Liver (tissue), 8 donors: ENCODE measurements at regions not wholly inside any gene's neighbourhood (a gene's known extent, or its start where the extent isn't known, plus 50 kb on each side); places are given as distances from the start of the nearest gene placed in this dataset.

Experiments used
- DNase-seq: peaks from one replicate; pipeline ENCODE4 v3.0.0-alpha.2; 2017; ENCODE audit warnings: low spot score
- H3K27ac ChIP-seq, 2 donors: one replicate each; pipeline ENCODE4 v1.7.0; 2013; ENCODE audit warnings: inconsistent platforms in 2 of 2, low read length in 2 of 2, control low read depth in 1 of 2, low read depth in 1 of 2, mild to moderate bottlenecking in 1 of 2
- H3K27me3 ChIP-seq, 4 donors: one replicate each; pipeline versions ENCODE4 v1.6.1 to v1.7.0; 2013; ENCODE audit warnings: low read length in 3 of 4, inconsistent platforms in 1 of 4, mild to moderate bottlenecking in 1 of 4, moderate library complexity in 1 of 4; ENCODE audit not compliant: control insufficient read depth in 4 of 4, insufficient read depth in 4 of 4
- H3K36me3 ChIP-seq, 4 donors: one replicate each; pipeline versions ENCODE4 v1.6.1 to v1.7.0; 2013; ENCODE audit warnings: low read length in 3 of 4, mild to moderate bottlenecking in 3 of 4, low read depth in 1 of 4, moderate library complexity in 1 of 4; ENCODE audit not compliant: control insufficient read depth in 4 of 4, insufficient read depth in 3 of 4
- H3K4me1 ChIP-seq, 4 donors: one replicate each; pipeline versions ENCODE4 v1.6.1 to v1.7.0; 2013; ENCODE audit warnings: low read length in 3 of 4, mild to moderate bottlenecking in 3 of 4, moderate library complexity in 1 of 4; ENCODE audit not compliant: control insufficient read depth in 4 of 4, insufficient read depth in 4 of 4
- H3K4me3 ChIP-seq, 3 donors: one replicate each; pipeline versions ENCODE4 v1.6.1 to v1.7.0; 2013; ENCODE audit warnings: low read length in 3 of 3, control low read depth in 1 of 3, low read depth in 1 of 3, mild to moderate bottlenecking in 1 of 3
- H3K9ac ChIP-seq, 2 donors: one replicate each; pipeline ENCODE4 v1.7.0; 2013; ENCODE audit warnings: low read length in 2 of 2, mild to moderate bottlenecking in 2 of 2, moderate library complexity in 2 of 2, control low read depth in 1 of 2, low read depth in 1 of 2
- H3K9me3 ChIP-seq, 4 donors: one replicate each; pipeline versions ENCODE4 v1.6.1 to v1.7.0; 2013; ENCODE audit warnings: low read length in 3 of 4; ENCODE audit not compliant: control insufficient read depth in 4 of 4
- CTCF ChIP-seq: fragments of 150-350 bp; IDR thresholded peaks from 2 replicates; pipeline ENCODE4 v1.5.1; 2017; ENCODE audit warnings: improper control_type of control experiment, low read depth, low read length; ENCODE audit not compliant: missing input control
- EGR1 ChIP-seq, 2 donors: IDR thresholded peaks; 2 replicates each; pipeline ENCODE4 v1.6.1; 2016 to 2018; ENCODE audit warnings: antibody characterized with exemption in 2 of 2, low read depth in 2 of 2
- FOXA1 ChIP-seq: IDR thresholded peaks from 2 replicates; pipeline ENCODE4 v1.6.1; 2016; ENCODE audit warnings: antibody characterized with exemption
- FOXA2 ChIP-seq: IDR thresholded peaks from 2 replicates; pipeline ENCODE4 v1.6.1; 2016; ENCODE audit warnings: antibody characterized with exemption
- GABPA ChIP-seq, 2 donors: IDR thresholded peaks in 1 of 2; conservative IDR thresholded peaks in 1 of 2; 2 replicates each; pipeline ENCODE4 v1.6.1; 2016; ENCODE audit warnings: antibody characterized with exemption in 2 of 2, mild to moderate bottlenecking in 1 of 2, moderate library complexity in 1 of 2
- HNF4A ChIP-seq, 2 donors: conservative IDR thresholded peaks; 2 replicates each; pipeline ENCODE4 v1.6.1; 2016; ENCODE audit warnings: antibody characterized with exemption in 2 of 2, mild to moderate bottlenecking in 2 of 2
- HNF4G ChIP-seq: IDR thresholded peaks from 2 replicates; pipeline ENCODE4 v1.6.1; 2016; ENCODE audit warnings: antibody characterized with exemption
- JUND ChIP-seq, 2 donors: IDR thresholded peaks; 2 replicates each; pipeline ENCODE4 v1.6.1; 2016; ENCODE audit warnings: antibody characterized with exemption in 2 of 2
- NR2F2 ChIP-seq: IDR thresholded peaks from 2 replicates; pipeline ENCODE4 v1.6.1; 2016; ENCODE audit warnings: antibody characterized with exemption
- RAD21 ChIP-seq, 2 donors: IDR thresholded peaks; 2 replicates each; pipeline ENCODE4 v1.6.1; 2016; ENCODE audit warnings: antibody characterized with exemption in 2 of 2, mild to moderate bottlenecking in 2 of 2
- REST ChIP-seq: IDR thresholded peaks from 2 replicates; pipeline ENCODE4 v1.6.1; 2016; ENCODE audit warnings: antibody characterized with exemption, mild to moderate bottlenecking
- RXRA ChIP-seq, 2 donors: IDR thresholded peaks; 2 replicates each; pipeline ENCODE4 v1.6.1; 2017 to 2018; ENCODE audit warnings: antibody characterized with exemption in 2 of 2, mild to moderate bottlenecking in 1 of 2
- SP1 ChIP-seq: IDR thresholded peaks from 2 replicates; pipeline ENCODE4 v1.6.1; 2018; ENCODE audit warnings: antibody characterized with exemption, mild to moderate bottlenecking
- TAF1 ChIP-seq: conservative IDR thresholded peaks from 2 replicates; pipeline ENCODE4 v1.6.1; 2016; ENCODE audit warnings: antibody characterized with exemption, mild to moderate bottlenecking
- YY1 ChIP-seq: IDR thresholded peaks from 2 replicates; pipeline ENCODE4 v1.6.1; 2016; ENCODE audit warnings: antibody characterized with exemption, mild to moderate bottlenecking
- WGBS: extraction: QIAGEN DNeasy Blood & Tissue Kit; methylation state at CpG from one replicate; pipeline ENCODE4 v1.1.7; 2013; 5-methylcytosine and 5-hydroxymethylcytosine counted together
- TF ChIP-seq, protein P1 (sequence below): IDR thresholded peaks from 2 replicates; pipeline ENCODE4 v1.6.1; 2016; ENCODE audit warnings: antibody characterized with exemption
- TF ChIP-seq, protein P2 (sequence below): IDR thresholded peaks from 2 replicates; pipeline ENCODE4 v1.6.1; 2016; ENCODE audit warnings: antibody characterized with exemption
- donor health status: healthy.
- donor health status: healthy.
- donor health status: healthy.
- donor health status: healthy.
- donor health status: healthy.

DNA sequence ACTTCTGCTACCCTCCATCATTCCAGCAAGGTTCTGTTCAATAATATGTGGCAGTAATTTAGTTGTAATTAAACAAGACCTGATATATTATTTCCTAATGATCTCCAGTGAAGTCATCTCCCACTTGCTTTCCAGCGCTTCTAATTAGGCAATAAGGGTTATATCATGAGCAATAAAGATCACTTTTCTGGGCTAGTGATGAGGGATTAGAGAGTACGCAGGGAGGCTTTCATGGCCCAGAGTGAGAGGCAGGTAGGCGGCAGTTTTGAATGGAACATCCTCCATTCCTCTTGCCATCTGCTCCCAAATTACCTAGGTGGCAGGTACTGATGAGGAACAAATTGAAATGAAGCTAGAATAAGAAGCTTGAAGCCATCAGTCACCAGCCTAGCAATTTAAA lies 358.1 kb upstream of the SYT4 start:
- no peaks in the 10 kb centered on the region for H3K36me3 ChIP-seq
- H3K9ac ChIP-seq, result no peak overlapping the region
- H3K27ac ChIP-seq, result no peak overlapping the region
- H3K4me3 ChIP-seq, result no peak overlapping the region
- TF ChIP-seq CTCF (no peak), EGR1 (IDR thresholded peaks at IDR 0.05; ENCODE audit: low read depth in 2 of 2) (no peak), GABPA (IDR thresholded peaks at IDR 0.05 in 1 of 2, conservative IDR thresholded peaks at IDR 0.05 in 1 of 2) (no peak), REST (no peak), RAD21 (IDR thresholded peaks at IDR 0.05) (no peak), YY1 (no peak), FOXA1 (no peak), HNF4G (no peak), TAF1 (no peak), NR2F2 (no peak), RXRA (IDR thresholded peaks at IDR 0.05) (no peak), FOXA2 (no peak), JUND (IDR thresholded peaks at IDR 0.05) (no peak)
- TF ChIP-seq, protein P1, sequence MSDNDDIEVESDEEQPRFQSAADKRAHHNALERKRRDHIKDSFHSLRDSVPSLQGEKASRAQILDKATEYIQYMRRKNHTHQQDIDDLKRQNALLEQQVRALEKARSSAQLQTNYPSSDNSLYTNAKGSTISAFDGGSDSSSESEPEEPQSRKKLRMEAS, result no peak
- TF ChIP-seq, protein P2, sequence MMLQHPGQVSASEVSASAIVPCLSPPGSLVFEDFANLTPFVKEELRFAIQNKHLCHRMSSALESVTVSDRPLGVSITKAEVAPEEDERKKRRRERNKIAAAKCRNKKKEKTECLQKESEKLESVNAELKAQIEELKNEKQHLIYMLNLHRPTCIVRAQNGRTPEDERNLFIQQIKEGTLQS, result no peak
- no peak for DNase-seq
- H3K27me3 ChIP-seq, result peaks cover 0 to 3% (median under 1%) of the 10 kb centered on the region in 4 donors
- 86% methylated on average over 3 of the region's 3 CpGs for WGBS
- no peaks in the 10 kb centered on the region for H3K4me1 ChIP-seq
- H3K9me3 ChIP-seq, result peaks cover 0 to 4% (median 0%) of the 10 kb centered on the region in 4 donors

- WGBS, result 68% methylated on average over 4 of the region's 4 CpGs
- Histone ChIP-seq H3K27ac (no peak overlapping the region), H3K4me1 (no peaks in the 10 kb centered on the region), H3K9me3 (peaks cover 0 to 4% (median 0%) of the 10 kb centered on the region in 4 donors), H3K9ac (no peak overlapping the region), H3K36me3 (no peaks in the 10 kb centered on the region), H3K27me3 (peaks cover 0 to 6% (median 0%) of the 10 kb centered on the region in 4 donors), H3K4me3 (no peak overlapping the region)
- DNase-seq, result no peak
- TF ChIP-seq RXRA (IDR thresholded peaks at IDR 0.05) (no peak), EGR1 (IDR thresholded peaks at IDR 0.05; ENCODE audit: low read depth in 2 of 2) (no peak), FOXA1 (no peak), REST (no peak), SP1 (no peak), TAF1 (no peak), FOXA2 (no peak), RAD21 (IDR thresholded peaks at IDR 0.05) (no peak), CTCF (no peak), JUND (IDR thresholded peaks at IDR 0.05) (no peak), NR2F2 (no peak), HNF4A (conservative IDR thresholded peaks at IDR 0.05) (no peak), HNF4G (no peak), YY1 (no peak), GABPA (IDR thresholded peaks at IDR 0.05 in 1 of 2, conservative IDR thresholded peaks at IDR 0.05 in 1 of 2) (no peak)
- TF ChIP-seq, protein P1, result no peak
- TF ChIP-seq, protein P2, result no peak
Measured at GRCh38 chr18:43642727-43643330, 365.5 kb upstream of the SYT4 start.
